ENCODE measurements at regions not wholly inside any gene's neighbourhood (a gene's known extent, or its start where the extent isn't known, plus 50 kb on each side); places are given as distances from the start of the nearest gene placed in this dataset.

DNA sequence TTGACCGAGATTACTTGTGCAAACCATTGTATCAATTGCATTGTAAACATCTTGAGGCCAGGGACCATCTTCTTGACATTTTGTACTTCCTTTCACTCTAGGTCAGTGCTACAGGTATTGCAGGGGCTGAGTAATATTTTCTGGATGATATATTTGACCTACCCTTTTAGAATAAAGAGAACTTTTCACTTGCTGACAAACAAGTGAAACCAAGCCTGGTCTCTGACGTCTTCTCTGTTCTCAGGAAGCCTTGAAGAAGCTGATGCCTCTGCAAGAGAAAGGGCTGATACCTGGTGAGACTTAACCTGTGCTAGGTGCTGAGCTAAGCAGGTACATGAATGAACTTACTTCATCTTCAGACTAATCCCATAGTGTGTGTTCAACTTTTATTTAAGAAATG is 60.5 kb upstream of the GGTLC1 start:
- no peaks in the 10 kb centered on the region for H3K27me3 ChIP-seq
- no peak overlapping the region for H3K27ac ChIP-seq
- 78 to 79% methylated on average over 2 of the region's 2 CpGs for WGBS, 2 donors
- H3K4me1 ChIP-seq, result no peaks in the 10 kb centered on the region
- DNase-seq (ENCODE audit: low spot score in 2 of 2), result no peak
- H3K36me3 ChIP-seq, result no peaks in the 10 kb centered on the region
- no peak overlapping the region for H3K4me3 ChIP-seq
- TF ChIP-seq POLR2A (IDR thresholded peaks at IDR 0.05) (no peak), EP300 (IDR thresholded peaks at IDR 0.05) (no peak)
- TF ChIP-seq, protein P1, sequence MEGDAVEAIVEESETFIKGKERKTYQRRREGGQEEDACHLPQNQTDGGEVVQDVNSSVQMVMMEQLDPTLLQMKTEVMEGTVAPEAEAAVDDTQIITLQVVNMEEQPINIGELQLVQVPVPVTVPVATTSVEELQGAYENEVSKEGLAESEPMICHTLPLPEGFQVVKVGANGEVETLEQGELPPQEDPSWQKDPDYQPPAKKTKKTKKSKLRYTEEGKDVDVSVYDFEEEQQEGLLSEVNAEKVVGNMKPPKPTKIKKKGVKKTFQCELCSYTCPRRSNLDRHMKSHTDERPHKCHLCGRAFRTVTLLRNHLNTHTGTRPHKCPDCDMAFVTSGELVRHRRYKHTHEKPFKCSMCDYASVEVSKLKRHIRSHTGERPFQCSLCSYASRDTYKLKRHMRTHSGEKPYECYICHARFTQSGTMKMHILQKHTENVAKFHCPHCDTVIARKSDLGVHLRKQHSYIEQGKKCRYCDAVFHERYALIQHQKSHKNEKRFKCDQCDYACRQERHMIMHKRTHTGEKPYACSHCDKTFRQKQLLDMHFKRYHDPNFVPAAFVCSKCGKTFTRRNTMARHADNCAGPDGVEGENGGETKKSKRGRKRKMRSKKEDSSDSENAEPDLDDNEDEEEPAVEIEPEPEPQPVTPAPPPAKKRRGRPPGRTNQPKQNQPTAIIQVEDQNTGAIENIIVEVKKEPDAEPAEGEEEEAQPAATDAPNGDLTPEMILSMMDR (IDR thresholded peaks at IDR 0.05), result no peak
- H3K9me3 ChIP-seq, result no peaks in the 10 kb centered on the region

DNA sequence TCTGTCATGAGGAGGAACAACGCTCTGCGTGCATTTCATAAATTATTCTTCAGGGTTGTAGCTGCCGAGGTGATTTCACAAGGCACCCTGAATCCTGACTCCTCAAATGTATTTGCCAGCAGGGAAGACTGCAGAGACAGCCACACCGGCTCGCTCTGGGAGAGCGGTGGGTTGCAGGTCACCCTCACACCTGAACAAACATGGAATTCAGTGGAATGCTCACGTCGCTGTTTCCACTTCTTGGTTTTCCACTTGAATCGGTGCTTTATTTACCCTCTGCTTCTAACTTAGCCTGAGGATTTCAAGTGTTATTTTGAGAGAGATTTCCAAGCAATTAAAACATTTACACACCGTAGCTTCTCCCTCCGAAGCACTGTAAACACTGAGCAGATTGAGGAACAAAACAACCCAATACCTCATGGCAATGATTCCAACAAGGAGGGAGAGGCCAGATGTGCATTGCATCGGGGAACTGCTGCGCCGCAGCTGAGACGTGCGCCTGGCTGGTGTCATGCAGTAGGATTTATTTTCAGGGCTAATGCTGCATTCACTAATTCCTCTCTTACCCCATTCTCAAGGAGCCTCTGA is 59.5 kb upstream of the GGTLC1 start:
- TF ChIP-seq, protein P1 (IDR thresholded peaks at IDR 0.05), result no peak
- TF ChIP-seq EP300 (IDR thresholded peaks at IDR 0.05) (no peak), POLR2A (IDR thresholded peaks at IDR 0.05) (no peak)
- no peaks in the 10 kb centered on the region for H3K27me3 ChIP-seq
- no peak overlapping the region for H3K27ac ChIP-seq
- 72% methylated on average over 16 of the region's 16 CpGs for WGBS, 2 donors
- H3K4me1 ChIP-seq, result no peaks in the 10 kb centered on the region
- no peaks in the 10 kb centered on the region for H3K9me3 ChIP-seq
- H3K4me3 ChIP-seq, result no peak overlapping the region
- H3K36me3 ChIP-seq, result no peaks in the 10 kb centered on the region
- no peak for DNase-seq (ENCODE audit: low spot score in 2 of 2)

DNA sequence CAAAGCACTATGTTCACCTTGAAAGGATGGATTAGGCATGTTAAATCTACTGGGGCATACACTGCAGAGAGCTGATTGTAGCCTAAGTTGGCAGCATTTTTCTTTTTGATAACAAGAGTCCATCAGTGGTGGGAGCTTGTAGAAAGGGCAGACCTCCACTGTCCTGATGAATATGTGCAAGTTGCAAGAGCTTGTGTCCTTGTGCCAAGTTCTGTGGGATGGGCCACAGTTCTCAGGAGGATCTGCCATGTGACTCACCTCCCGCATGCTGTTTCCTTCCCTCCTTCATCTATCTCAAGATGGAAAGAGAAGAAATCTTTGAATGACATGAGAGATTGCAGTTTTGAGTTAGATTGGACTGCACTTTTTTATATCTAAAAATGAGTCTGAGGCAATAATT is 58.3 kb upstream of the GGTLC1 start:
- no peaks in the 10 kb centered on the region for H3K4me1 ChIP-seq
- DNase-seq (ENCODE audit: low spot score in 2 of 2), result no peak
- no peak overlapping the region for H3K27ac ChIP-seq
- TF ChIP-seq, protein P1 (IDR thresholded peaks at IDR 0.05), result no peak
- no peak for TF ChIP-seq EP300 (IDR thresholded peaks at IDR 0.05)
- no peak for TF ChIP-seq POLR2A (IDR thresholded peaks at IDR 0.05)
- WGBS, 2 donors, result 50 to 68% methylated on average over 1 of the region's 1 CpG
- no peaks in the 10 kb centered on the region for H3K27me3 ChIP-seq
- H3K36me3 ChIP-seq, result no peaks in the 10 kb centered on the region
- no peak overlapping the region for H3K4me3 ChIP-seq
- no peaks in the 10 kb centered on the region for H3K9me3 ChIP-seq

DNA sequence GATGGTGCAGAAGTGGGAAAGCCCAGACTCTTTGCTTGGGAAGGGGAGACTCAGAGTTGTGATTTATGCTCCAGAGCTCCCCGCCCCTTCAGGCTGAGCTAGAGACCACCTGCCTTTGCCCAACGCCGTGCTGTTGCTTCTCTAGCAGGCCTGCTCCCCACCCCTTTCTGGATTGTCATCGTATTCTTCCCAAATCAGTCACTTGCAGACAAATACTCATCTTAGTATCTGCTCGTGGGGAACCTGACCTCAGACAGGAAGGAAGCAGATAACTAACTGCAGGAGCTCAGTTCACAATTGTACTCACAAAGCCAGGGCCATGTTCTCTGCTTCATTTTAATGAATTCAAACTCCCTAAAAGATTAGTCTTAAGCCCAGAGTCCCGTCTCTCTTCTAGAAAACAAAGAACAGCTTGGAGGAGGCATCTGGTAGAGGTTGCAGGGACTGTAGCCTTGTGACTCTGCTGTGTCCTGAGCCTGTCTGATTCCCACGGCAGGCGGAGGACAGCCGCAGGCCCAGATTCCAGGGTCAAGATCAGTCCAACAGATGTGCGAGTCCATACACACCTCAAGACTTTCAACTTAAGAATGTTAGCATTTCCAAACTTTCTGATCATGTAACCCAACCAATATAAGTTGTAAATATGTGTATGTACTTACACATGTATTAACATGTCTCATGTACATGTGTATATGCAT is 57.2 kb upstream of the GGTLC1 start:
- Histone ChIP-seq H3K36me3 (no peaks in the 10 kb centered on the region), H3K27ac (no peak overlapping the region), H3K9me3 (no peaks in the 10 kb centered on the region), H3K4me3 (no peak overlapping the region), H3K27me3 (no peaks in the 10 kb centered on the region), H3K4me1 (no peaks in the 10 kb centered on the region)
- DNase-seq (ENCODE audit: low spot score in 2 of 2), result no peak
- WGBS, 2 donors, result 71% methylated on average over 10 of the region's 10 CpGs
- TF ChIP-seq, protein P1 (IDR thresholded peaks at IDR 0.05), result no peak
- TF ChIP-seq EP300 (IDR thresholded peaks at IDR 0.05) (no peak), POLR2A (IDR thresholded peaks at IDR 0.05) (no peak)

DNA sequence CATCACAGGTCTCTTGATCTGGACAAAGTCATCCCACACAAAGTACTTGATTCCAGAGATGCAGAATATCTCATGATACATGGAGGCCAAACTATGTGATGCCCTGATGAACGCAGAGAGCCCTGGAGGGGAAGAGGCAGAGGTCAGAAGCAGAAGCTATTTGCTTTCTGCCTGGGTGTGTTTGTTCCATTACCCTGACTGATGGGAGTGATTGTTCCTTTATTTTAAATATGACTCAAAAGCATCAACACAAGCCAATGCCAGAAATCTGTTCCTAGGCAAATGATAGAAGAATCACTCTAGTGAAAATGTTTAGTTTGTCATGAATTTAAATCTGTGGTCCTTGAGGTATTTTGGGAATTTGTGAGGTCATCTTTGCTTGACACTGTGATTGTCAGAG is 54.7 kb upstream of the GGTLC1 start:
- no peaks in the 10 kb centered on the region for H3K4me1 ChIP-seq
- H3K36me3 ChIP-seq, result no peaks in the 10 kb centered on the region
- TF ChIP-seq POLR2A (IDR thresholded peaks at IDR 0.05) (no peak), EP300 (IDR thresholded peaks at IDR 0.05) (no peak)
- TF ChIP-seq, protein P1 (IDR thresholded peaks at IDR 0.05), result no peak
- no peak overlapping the region for H3K27ac ChIP-seq
- H3K27me3 ChIP-seq, result no peaks in the 10 kb centered on the region
- no peak overlapping the region for H3K4me3 ChIP-seq
- no peaks in the 10 kb centered on the region for H3K9me3 ChIP-seq
- DNase-seq (ENCODE audit: low spot score in 2 of 2), result no peak
- 47 to 71% methylated on average over 1 of the region's 1 CpG for WGBS, 2 donors

Measured in tibial nerve (tissue), 4 donors.